Stimulated activated CD8-positive, alpha-beta memory T cell treated with anti-CD3 and anti-CD28 coated beads, Interleukin-12 subunit alpha, Interleukin-12 subunit beta, amount 100 ng/mL, for 4 hours (primary cell): ENCODE measurements at regions not wholly inside any gene's neighbourhood (a gene's known extent, or its start where the extent isn't known, plus 50 kb on each side); places are given as distances from the start of the nearest gene placed in this dataset.
"Not testable (repeated sequence)": the region's sequence is repeated elsewhere in the genome, so short reads cannot be mapped to it uniquely, and the experiment has no call there.

Experiments used
- DNase-seq: peaks from one replicate; pipeline ENCODE4 v3.0.0-alpha.2; 2020; ENCODE audit warnings: low read depth

GRCh38 chr18:8913606-8914403, 188.7 kb upstream of the NDUFV2 start:
- DNase-seq, result not testable (repeated sequence)

- DNase-seq, result not testable (repeated sequence)
Measured at GRCh38 chr18:8914404-8915264, 187.9 kb upstream of the NDUFV2 start.

GRCh38 chr18:8920856-8921787, 181.4 kb upstream of the NDUFV2 start:
- not testable (repeated sequence) for DNase-seq

GRCh38 chr18:8926464-8926863, 176.0 kb upstream of the NDUFV2 start:
- no peak for DNase-seq

GRCh38 chr18:8928044-8928443, 174.5 kb upstream of the NDUFV2 start:
- no peak for DNase-seq

- no peak for DNase-seq
Measured at GRCh38 chr18:8928847-8929780, 173.4 kb upstream of the NDUFV2 start.

- DNase-seq, result no peak
Measured at GRCh38 chr18:8930990-8931616, 171.4 kb upstream of the NDUFV2 start.

- no peak for DNase-seq
Measured at GRCh38 chr18:8932866-8933265, 169.6 kb upstream of the NDUFV2 start.

GRCh38 chr18:8933714-8934284, 168.7 kb upstream of the NDUFV2 start:
- DNase-seq, result no peak

- not testable (repeated sequence) for DNase-seq
Measured at GRCh38 chr18:8935346-8935745, 167.2 kb upstream of the NDUFV2 start.

GRCh38 chr18:8936619-8937018, 165.9 kb upstream of the NDUFV2 start:
- no peak for DNase-seq

- DNase-seq, result no peak
Measured at GRCh38 chr18:8937160-8938094, 165.1 kb upstream of the NDUFV2 start.

GRCh38 chr18:8938817-8939216, 163.7 kb upstream of the NDUFV2 start:
- no peak for DNase-seq

GRCh38 chr18:8942021-8942908, 160.2 kb upstream of the NDUFV2 start:
- DNase-seq, result no peak

- no peak for DNase-seq
Measured at GRCh38 chr18:8942909-8943545, 159.5 kb upstream of the NDUFV2 start.

GRCh38 chr18:8943900-8944870, 158.3 kb upstream of the NDUFV2 start:
- no peak for DNase-seq
